Inflammatory macrophage treated with lipopolysaccharide for 1 hour (primary cell): ENCODE measurements at regions not wholly inside any gene's neighbourhood (a gene's known extent, or its start where the extent isn't known, plus 50 kb on each side); places are given as distances from the start of the nearest gene placed in this dataset.

ENCODE experiments used
- DNase-seq, 2 donors: peaks; one replicate each; pipeline ENCODE4 v3.0.0-alpha.2; 2020 to 2022

GRCh38 chr1:4404854-4405590 lies 249.4 kb upstream of the AJAP1 start:
- no peak for DNase-seq

- no peak for DNase-seq
These were observed 246.6 kb upstream of the AJAP1 start for GRCh38 chr1:4407851-4408250.

- DNase-seq = no peak
These were observed 246.0 kb upstream of the AJAP1 start for GRCh38 chr1:4408380-4408779.

GRCh38 chr1:4411862-4412261 lies 242.5 kb upstream of the AJAP1 start:
- DNase-seq = no peak

- DNase-seq = no peak
These were observed 238.9 kb upstream of the AJAP1 start for GRCh38 chr1:4415476-4415875.

- DNase-seq = no peak
These were observed 238.2 kb upstream of the AJAP1 start for GRCh38 chr1:4416189-4416588.

- no peak for DNase-seq
These were observed 236.4 kb upstream of the AJAP1 start for GRCh38 chr1:4418021-4418420.

- DNase-seq = no peak
These were observed 232.4 kb upstream of the AJAP1 start for GRCh38 chr1:4421986-4422385.

GRCh38 chr1:4422504-4423289 lies 231.7 kb upstream of the AJAP1 start:
- no peak for DNase-seq

GRCh38 chr1:4424254-4424653 lies 230.2 kb upstream of the AJAP1 start:
- DNase-seq = no peak

- DNase-seq = no peak
These were observed 229.6 kb upstream of the AJAP1 start for GRCh38 chr1:4424766-4425165.

GRCh38 chr1:4425892-4426291 lies 228.5 kb upstream of the AJAP1 start:
- no peak for DNase-seq

GRCh38 chr1:4428711-4429110 lies 225.7 kb upstream of the AJAP1 start:
- no peak for DNase-seq

- DNase-seq = no peak
These were observed 223.7 kb upstream of the AJAP1 start for GRCh38 chr1:4430406-4431365.

- DNase-seq = no peak
These were observed 222.9 kb upstream of the AJAP1 start for GRCh38 chr1:4431491-4431890.

GRCh38 chr1:4433075-4433474 lies 221.3 kb upstream of the AJAP1 start:
- DNase-seq = no peak

GRCh38 chr1:4444086-4444485 lies 210.3 kb upstream of the AJAP1 start:
- DNase-seq = no peak

GRCh38 chr1:4447778-4448420 lies 206.5 kb upstream of the AJAP1 start:
- DNase-seq = no peak

GRCh38 chr1:4449972-4450371 lies 204.4 kb upstream of the AJAP1 start:
- DNase-seq = no peak

- no peak for DNase-seq
These were observed 201.7 kb upstream of the AJAP1 start for GRCh38 chr1:4452701-4453100.

GRCh38 chr1:4460052-4460451 lies 194.4 kb upstream of the AJAP1 start:
- DNase-seq = no peak

GRCh38 chr1:4460651-4461050 lies 193.8 kb upstream of the AJAP1 start:
- no peak for DNase-seq
